CMK (cell line): ENCODE measurements at regions not wholly inside any gene's neighbourhood (a gene's known extent, or its start where the extent isn't known, plus 50 kb on each side); places are given as distances from the start of the nearest gene placed in this dataset.

Experiments
- DNase-seq: peaks from one replicate; pipeline ENCODE4 v3.0.0-alpha.2; 2010; ENCODE audit warnings: low read depth

DNA sequence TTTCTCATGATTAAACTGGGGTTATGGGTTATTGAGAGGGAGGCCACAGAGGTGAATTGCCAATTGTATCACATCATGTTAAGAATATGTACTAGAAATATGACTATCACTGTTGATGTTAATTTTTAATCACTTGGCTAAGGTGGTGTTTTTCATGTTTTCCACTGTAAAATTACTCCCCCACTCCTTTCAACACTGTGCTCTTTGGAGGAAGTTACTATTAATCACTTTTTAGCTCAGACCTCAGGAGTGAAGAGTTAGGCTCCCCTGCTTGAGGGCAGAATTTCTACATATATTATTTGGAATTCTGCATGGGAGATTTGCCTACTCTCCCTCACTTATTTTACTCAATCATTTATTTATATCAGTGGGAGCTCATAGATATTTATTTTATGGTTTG is 76.0 kb upstream of the OSR1 start:
- DNase-seq: no peak

DNA sequence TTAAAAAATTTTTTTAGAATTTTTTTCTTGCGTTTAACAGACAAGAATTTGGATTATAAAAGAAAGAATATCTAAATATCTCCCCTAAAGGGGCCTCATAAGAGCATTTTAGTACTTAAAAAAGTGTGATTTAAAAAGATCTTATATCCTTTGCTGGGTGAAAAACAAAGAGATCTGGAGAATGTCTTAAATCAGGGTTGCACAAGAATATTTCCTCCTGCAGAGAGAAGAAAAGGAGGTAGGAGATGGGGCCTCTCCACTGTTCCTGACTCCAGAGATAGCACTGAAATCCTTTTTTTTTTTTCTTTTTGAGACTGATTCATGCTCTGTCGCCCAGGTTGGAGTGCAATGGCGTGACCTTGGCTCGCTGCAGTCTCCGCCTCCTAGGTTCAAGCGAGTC is 68.5 kb upstream of the OSR1 start:
- DNase-seq: no peak

DNA sequence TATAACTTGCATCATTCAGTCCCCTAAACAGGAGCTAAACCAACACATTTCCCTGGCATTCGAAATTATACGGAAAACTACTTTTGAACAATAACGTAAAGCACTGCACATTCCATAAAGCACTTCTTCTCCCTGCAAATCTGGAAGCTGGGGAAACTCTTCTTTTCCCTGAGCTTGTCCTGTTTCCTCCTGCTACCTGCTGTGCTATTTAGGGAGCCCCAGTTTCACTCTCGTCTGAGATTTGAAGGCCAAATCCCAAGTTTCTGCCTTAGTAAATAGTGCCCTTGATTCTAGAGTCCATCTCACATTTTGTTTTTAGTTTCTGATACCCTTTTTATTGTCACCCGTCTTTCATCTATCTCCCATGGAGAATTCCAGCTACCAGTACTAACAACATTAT is 67.7 kb upstream of the OSR1 start:
- no peak for DNase-seq

DNA sequence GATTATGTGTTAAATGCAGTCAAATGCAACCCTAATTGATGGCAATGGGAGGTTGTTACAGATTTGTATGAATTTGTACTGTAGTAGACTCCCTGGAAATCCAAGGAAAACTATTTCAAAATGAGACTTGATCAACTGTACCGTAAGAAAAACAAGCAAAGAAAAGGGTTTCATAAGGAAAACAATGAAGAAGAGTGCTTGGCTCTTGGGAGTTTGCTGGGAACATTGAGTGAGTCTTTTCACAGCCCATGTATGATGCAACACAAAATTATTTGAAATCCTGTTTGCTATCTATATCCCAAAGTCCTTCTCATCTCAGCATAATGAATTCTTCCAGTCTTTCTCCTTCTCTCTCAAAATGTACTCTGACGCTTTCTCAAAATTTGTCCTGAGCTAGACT is 67.0 kb upstream of the OSR1 start:
- DNase-seq: no peak

DNA sequence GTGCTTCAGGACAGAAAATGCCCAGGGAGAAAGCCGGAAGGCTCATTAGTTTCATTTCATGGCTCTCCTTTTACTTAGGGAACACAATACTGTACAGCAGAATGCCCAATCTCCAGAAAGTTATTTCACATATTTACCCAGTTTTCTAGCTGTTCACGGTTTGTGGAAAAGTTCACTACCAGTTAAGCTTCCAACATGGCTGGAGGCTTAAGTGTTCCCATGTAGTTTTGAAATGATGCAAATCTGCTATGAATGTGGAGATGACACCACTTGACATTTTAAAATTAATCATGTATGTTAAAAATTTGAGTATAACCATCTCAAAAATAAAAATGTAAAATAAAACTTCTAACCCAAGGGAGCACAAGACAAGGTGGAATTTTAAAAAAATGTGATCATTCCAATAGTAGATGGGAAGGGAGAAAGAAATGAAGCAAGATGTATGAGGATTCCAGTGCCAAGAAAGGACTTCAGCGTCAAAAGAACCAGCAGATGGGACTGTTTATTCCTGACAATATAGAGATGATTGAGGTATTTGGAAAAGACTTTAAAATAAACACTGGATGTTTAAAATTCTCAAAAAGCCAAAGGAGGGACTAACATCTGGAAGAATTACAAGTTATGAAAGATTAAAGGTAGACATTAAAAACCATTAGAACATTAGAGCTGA is 60.9 kb upstream of the OSR1 start:
- no peak for DNase-seq

DNA sequence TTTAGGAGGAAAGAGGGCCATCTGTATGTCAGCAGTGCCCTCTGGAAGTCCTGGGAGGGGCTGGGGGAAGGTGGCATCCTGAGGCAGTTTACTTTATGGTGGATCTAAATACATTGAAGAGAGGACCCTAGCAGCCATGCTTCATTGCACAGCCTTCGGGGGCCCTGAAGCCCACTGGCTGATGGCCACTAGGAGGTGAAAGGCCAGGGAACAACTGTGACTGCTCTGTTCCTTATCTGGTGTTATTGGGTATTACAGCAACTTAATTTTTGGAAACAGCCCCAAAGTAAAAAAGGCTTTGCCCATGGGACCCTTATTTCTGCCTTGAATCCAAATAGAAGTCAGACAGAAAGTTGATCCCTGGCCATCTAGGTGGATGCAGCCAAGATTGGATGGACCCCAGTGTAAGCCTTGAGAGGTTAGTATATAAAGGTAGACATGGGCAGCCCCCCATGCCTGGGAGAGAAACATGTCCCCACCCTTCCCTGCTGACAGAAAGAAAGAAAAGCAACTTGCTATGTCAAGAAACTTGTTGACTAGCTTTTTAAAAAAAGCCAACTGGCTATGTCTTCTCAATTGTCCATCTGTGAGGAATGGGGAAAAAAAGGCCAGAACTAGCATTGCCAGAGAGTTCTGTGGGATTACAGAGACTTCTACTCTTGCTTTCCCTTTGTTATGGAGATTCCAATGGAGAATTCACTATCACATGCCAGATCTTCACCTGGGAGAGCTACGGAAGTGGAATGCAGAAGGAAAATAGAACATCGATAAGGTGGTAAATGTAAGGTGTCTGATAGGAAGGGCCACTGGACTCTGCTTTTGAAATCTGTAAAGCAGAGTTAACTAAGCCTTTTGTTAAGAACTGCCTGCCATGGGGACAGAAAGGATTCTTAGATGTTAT is 58.6 kb upstream of the OSR1 start:
- no peak for DNase-seq

DNA sequence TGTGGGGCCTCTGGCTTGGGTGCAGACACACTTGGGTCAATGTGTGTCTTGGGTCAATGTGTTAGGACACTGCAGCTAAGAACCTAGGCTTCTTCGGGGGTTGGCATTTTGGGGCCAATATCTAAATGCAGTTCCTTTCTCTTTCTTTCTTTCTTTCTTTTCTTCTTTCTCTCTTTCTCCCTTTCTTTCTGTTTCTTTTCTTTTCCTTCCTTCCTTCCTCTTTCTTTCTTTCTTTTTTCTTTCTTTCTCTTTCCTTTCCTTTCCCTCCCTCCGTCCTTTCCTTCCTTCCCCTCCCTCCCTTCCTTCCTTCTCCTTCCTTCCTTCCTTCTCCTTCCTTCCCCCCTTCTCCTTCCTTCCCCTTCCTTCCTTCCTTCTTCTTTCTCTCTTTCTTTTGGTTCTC is 57.7 kb upstream of the OSR1 start:
- DNase-seq: no peak

DNA sequence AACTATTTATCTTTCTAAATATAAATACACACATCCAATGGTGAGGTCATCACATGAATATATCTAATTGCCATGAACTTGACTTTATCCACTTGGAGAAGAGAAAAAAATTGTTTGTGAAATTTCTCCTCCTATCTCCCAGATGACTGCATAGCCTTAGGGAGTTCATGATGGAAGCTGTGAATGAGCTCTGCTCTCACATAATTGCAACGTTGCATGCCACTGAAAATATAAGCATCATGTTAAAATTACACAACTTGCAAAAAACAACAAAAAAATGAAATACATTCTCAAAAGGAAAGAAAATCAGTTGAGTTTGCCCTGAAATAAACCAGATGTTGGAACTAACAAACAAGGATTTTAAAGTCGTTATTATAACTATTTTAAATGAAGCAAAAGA is 50.6 kb upstream of the OSR1 start:
- no peak for DNase-seq

DNA sequence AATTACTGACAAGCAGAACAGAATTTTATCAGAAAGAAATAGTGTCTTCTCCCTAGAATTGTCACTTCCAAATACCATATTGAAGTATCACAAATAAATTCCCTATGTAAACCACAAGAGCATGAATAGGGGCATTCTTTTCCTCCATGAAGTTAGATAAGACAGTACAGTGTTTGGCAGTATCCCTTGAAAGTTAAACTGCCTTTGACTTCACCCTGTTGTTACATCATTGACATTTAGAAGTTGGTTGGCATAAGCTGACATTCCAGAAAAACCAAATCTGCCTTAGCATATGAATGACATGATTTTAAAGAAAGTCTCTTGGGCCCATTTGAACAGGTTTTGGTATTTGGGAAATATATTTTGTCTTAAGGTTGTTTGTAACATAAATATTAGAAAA is 50.2 kb upstream of the OSR1 start:
- no peak for DNase-seq
